H9 (cell line): ENCODE measurements at regions not wholly inside any gene's neighbourhood (a gene's known extent, or its start where the extent isn't known, plus 50 kb on each side); places are given as distances from the start of the nearest gene placed in this dataset.

Experiments
- DNase-seq: peaks from one replicate; pipeline ENCODE4 v3.0.0-alpha.2; 2017
- H2AFZ ChIP-seq: one replicate; pipeline ENCODE4 v1.6.1; 2013; ENCODE audit warnings: mild to moderate bottlenecking, low read length, control low read depth, moderate library complexity
- H2AK5ac ChIP-seq: 2 replicates; pipeline ENCODE4 v1.6.1; 2013; ENCODE audit warnings: low read length, control low read depth, mixed read lengths; ENCODE audit not compliant: insufficient read length
- H2BK120ac ChIP-seq: one replicate; pipeline ENCODE4 v1.6.1; 2013; ENCODE audit warnings: low read depth, mild to moderate bottlenecking, low read length, control low read depth, inconsistent platforms; ENCODE audit not compliant: poor library complexity, severe bottlenecking
- H2BK12ac ChIP-seq: 2 replicates; pipeline ENCODE4 v1.6.1; 2013; ENCODE audit warnings: low read length, control low read depth, mixed read lengths, low read depth; ENCODE audit not compliant: insufficient read length
- H2BK15ac ChIP-seq: 2 replicates; pipeline ENCODE4 v1.6.1; 2013; ENCODE audit warnings: low read depth, low read length, control low read depth
- H2BK20ac ChIP-seq: one replicate; pipeline ENCODE4 v1.6.1; 2013; ENCODE audit warnings: low read depth, mild to moderate bottlenecking, low read length, control low read depth, inconsistent platforms; ENCODE audit not compliant: poor library complexity, severe bottlenecking
- H2BK5ac ChIP-seq: 2 replicates; pipeline ENCODE4 v1.6.1; 2013; ENCODE audit warnings: low read length, control low read depth, mixed read lengths; ENCODE audit not compliant: insufficient read length
- H3K14ac ChIP-seq: 2 replicates; pipeline ENCODE4 v1.6.1; 2013; ENCODE audit warnings: low read length, control low read depth; ENCODE audit not compliant: insufficient read depth
- H3K18ac ChIP-seq: 2 replicates; pipeline ENCODE4 v1.6.1; 2013; ENCODE audit warnings: low read depth, mild to moderate bottlenecking, mixed read lengths, low read length, control low read depth; ENCODE audit not compliant: insufficient read length
- H3K23ac ChIP-seq: 2 replicates; pipeline ENCODE4 v1.6.1; 2013; ENCODE audit warnings: low read length, control low read depth, mixed read lengths, low read depth; ENCODE audit not compliant: insufficient read length
- H3K23me2 ChIP-seq: 2 replicates; pipeline ENCODE4 v1.6.1; 2013; ENCODE audit warnings: low read depth, mild to moderate bottlenecking, mixed read lengths, low read length, control low read depth; ENCODE audit not compliant: insufficient read length, poor library complexity, severe bottlenecking
- H3K27ac ChIP-seq: 2 replicates; pipeline ENCODE4 v1.5.1; 2013; ENCODE audit warnings: low read length, control low read depth, mixed read lengths, low read depth; ENCODE audit not compliant: insufficient read length
- H3K27me3 ChIP-seq: 2 replicates; pipeline ENCODE4 v1.6.1; 2013; ENCODE audit warnings: low read length, control low read depth, inconsistent platforms; ENCODE audit not compliant: insufficient read depth
- H3K4ac ChIP-seq: 2 replicates; pipeline ENCODE4 v1.6.1; 2013; ENCODE audit warnings: low read depth, mild to moderate bottlenecking, control low read depth, inconsistent platforms, low read length, moderate library complexity
- H3K4me1 ChIP-seq: 2 replicates; pipeline ENCODE4 v1.6.1; 2013; ENCODE audit warnings: low read length, control low read depth, inconsistent platforms; ENCODE audit not compliant: insufficient read depth
- H3K4me2 ChIP-seq: 2 replicates; pipeline ENCODE4 v1.6.1; 2013; ENCODE audit warnings: low read length, control low read depth, mixed read lengths; ENCODE audit not compliant: insufficient read length, insufficient read depth
- H3K56ac ChIP-seq: 2 replicates; pipeline ENCODE4 v1.6.1; 2013; ENCODE audit warnings: low read depth, mild to moderate bottlenecking, mixed read lengths, low read length, control low read depth; ENCODE audit not compliant: insufficient read length
- H3K79me1 ChIP-seq: 2 replicates; pipeline ENCODE4 v1.6.1; 2013; ENCODE audit warnings: low read depth, mild to moderate bottlenecking, moderate library complexity, low read length, control low read depth, inconsistent platforms; ENCODE audit not compliant: insufficient read depth, poor library complexity, severe bottlenecking
- H3K79me2 ChIP-seq: 2 replicates; pipeline ENCODE4 v1.6.1; 2013; ENCODE audit warnings: low read length, control low read depth, inconsistent platforms; ENCODE audit not compliant: insufficient read depth
- H3K9ac ChIP-seq: 2 replicates; pipeline ENCODE4 v1.6.1; 2013; ENCODE audit warnings: low read length, control low read depth, mixed read lengths; ENCODE audit not compliant: insufficient read length; ENCODE audit errors: extremely low read depth
- H3K9me3 ChIP-seq: one replicate; pipeline ENCODE4 v1.6.1; 2013; ENCODE audit warnings: low read depth, low read length, inconsistent platforms; ENCODE audit not compliant: control insufficient read depth
- H3T11ph ChIP-seq: one replicate; pipeline ENCODE4 v1.6.1; 2013; ENCODE audit warnings: mild to moderate bottlenecking, low read length, control low read depth, inconsistent platforms
- H4K20me1 ChIP-seq: one replicate; pipeline ENCODE4 v1.6.1; 2013; ENCODE audit not compliant: control insufficient read depth, insufficient read length, insufficient read depth
- H4K5ac ChIP-seq: 2 replicates; pipeline ENCODE4 v1.6.1; 2013; ENCODE audit warnings: low read depth, mild to moderate bottlenecking, mixed read lengths, low read length, control low read depth; ENCODE audit not compliant: insufficient read length
- H4K8ac ChIP-seq: replicated peaks from 2 replicates; pipeline ENCODE4 v1.6.1; 2013; ENCODE audit warnings: low read length, control low read depth, mixed read lengths, low read depth; ENCODE audit not compliant: insufficient read length
- H4K91ac ChIP-seq: 2 replicates; pipeline ENCODE4 v1.6.1; 2013; ENCODE audit warnings: low read depth, mild to moderate bottlenecking, moderate library complexity, mixed read lengths, low read length, control low read depth; ENCODE audit not compliant: insufficient read length
- H3K27ac Mint-ChIP-seq, 3 experiments: 2 replicates in 2 of 3; 3 replicates in 1 of 3; pipeline ENCODE4 v1.8.0; 2020 to 2021; ENCODE audit warnings: mixed read lengths in 3 of 3, mild to moderate bottlenecking in 1 of 3, moderate library complexity in 1 of 3
- H3K27me3 Mint-ChIP-seq: 2 replicates; pipeline ENCODE4 v1.8.0; 2021; ENCODE audit warnings: low read depth, mild to moderate bottlenecking, moderate library complexity, mixed read lengths
- H3K36me3 Mint-ChIP-seq, 3 experiments: 2 replicates in 2 of 3; 3 replicates in 1 of 3; pipeline ENCODE4 v1.8.0; 2020 to 2021; ENCODE audit warnings: low read depth in 3 of 3, mixed read lengths in 3 of 3; ENCODE audit not compliant: insufficient read depth in 1 of 3
- H3K4me1 Mint-ChIP-seq, 2 experiments: 2 replicates each; pipeline ENCODE4 v1.8.0; 2020; ENCODE audit warnings: mixed read lengths in 2 of 2
- H3K4me3 Mint-ChIP-seq, 2 experiments: 2 replicates in 1 of 2; 3 replicates in 1 of 2; pipeline ENCODE4 v1.8.0; 2020 to 2021; ENCODE audit warnings: mild to moderate bottlenecking in 2 of 2, mixed read lengths in 2 of 2, moderate library complexity in 1 of 2
- H3K9me3 Mint-ChIP-seq, 2 experiments: 2 replicates in 1 of 2; 3 replicates in 1 of 2; pipeline ENCODE4 v1.8.0; 2020; ENCODE audit warnings: mild to moderate bottlenecking in 2 of 2, mixed read lengths in 2 of 2, moderate library complexity in 1 of 2
- WGBS: extraction: QIAGEN DNeasy Blood & Tissue Kit; methylation state at CpG from one replicate; pipeline ENCODE4 v1.1.7; 2013; ENCODE audit warnings: missing lambda C conversion rate, low lambda C conversion rate, mixed read lengths; ENCODE audit not compliant: insufficient read length; ENCODE audit errors: extremely low coverage; 5-methylcytosine and 5-hydroxymethylcytosine counted together
- TF ChIP-seq, protein P1 (sequence below): fragments of 200-600 bp; sonication (generic); conservative IDR thresholded peaks from 3 replicates; pipeline ENCODE4 v1.8.0; 2021; ENCODE audit warnings: antibody characterized with exemption, mild to moderate bottlenecking

DNA sequence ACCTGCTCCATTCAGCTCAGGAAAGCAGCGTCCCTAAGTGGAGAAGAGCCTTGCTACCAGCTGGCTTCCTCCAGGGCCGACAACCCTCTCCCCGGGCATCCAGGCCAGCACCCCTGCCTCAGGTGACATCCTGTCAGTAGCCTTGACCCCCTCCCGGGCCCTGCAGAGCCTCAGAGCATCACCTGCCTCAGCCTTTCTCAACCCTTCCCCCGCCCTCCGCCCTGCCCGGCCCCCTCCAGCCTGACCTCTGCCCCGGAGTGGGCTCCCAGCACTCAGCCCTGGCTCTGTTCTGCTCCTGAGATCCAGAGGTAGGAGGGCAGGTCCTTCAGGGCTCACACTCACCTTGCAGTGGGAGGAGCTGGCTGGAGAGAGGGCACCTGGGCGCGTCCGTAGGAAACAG is 73.8 kb upstream of the METRNL start:
- no peak overlapping the region for H3K27ac ChIP-seq
- no peak overlapping the region for H3K4me2 ChIP-seq
- H3K79me2 ChIP-seq, result no peaks in the 10 kb centered on the region
- no peaks in the 10 kb centered on the region for H3K27me3 ChIP-seq
- H2BK5ac ChIP-seq, result no peak overlapping the region
- no peak overlapping the region for H2BK120ac ChIP-seq
- Mint-ChIP-seq H3K27ac (0 out of 7 replicates have a peak overlapping the region, but pooled peaks of 1 of the 3 experiments have one; percentile 38), H3K4me1 (peaks cover 4 to 15% of the 10 kb centered on the region in 2 experiments; a peak in 3 of 4 replicates), H3K36me3 (peaks cover 12 to 21% (median 12%) of the 10 kb centered on the region in 3 experiments), H3K27me3 (no peaks in the 10 kb centered on the region), H3K4me3 (no peak overlapping the region; a peak in 1 of 5 replicates), H3K9me3 (peaks cover 5 to 6% of the 10 kb centered on the region in 2 experiments; a peak in 3 of 5 replicates)
- no CpG with 5 or more reads among the region's 11 CpGs for WGBS
- H2BK15ac ChIP-seq, result no peak overlapping the region
- H2BK20ac ChIP-seq, result no peak overlapping the region
- H3K4me1 ChIP-seq, result no peaks in the 10 kb centered on the region
- H3K18ac ChIP-seq, result no peak overlapping the region
- no peaks in the 10 kb centered on the region for H4K20me1 ChIP-seq
- no peaks in the 10 kb centered on the region for H3K9me3 ChIP-seq
- no peak overlapping the region for H3K4ac ChIP-seq
- TF ChIP-seq, protein P1, sequence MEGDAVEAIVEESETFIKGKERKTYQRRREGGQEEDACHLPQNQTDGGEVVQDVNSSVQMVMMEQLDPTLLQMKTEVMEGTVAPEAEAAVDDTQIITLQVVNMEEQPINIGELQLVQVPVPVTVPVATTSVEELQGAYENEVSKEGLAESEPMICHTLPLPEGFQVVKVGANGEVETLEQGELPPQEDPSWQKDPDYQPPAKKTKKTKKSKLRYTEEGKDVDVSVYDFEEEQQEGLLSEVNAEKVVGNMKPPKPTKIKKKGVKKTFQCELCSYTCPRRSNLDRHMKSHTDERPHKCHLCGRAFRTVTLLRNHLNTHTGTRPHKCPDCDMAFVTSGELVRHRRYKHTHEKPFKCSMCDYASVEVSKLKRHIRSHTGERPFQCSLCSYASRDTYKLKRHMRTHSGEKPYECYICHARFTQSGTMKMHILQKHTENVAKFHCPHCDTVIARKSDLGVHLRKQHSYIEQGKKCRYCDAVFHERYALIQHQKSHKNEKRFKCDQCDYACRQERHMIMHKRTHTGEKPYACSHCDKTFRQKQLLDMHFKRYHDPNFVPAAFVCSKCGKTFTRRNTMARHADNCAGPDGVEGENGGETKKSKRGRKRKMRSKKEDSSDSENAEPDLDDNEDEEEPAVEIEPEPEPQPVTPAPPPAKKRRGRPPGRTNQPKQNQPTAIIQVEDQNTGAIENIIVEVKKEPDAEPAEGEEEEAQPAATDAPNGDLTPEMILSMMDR, result no peak
- no peak overlapping the region for H2BK12ac ChIP-seq
- H4K5ac ChIP-seq, result no peak overlapping the region
- no peaks in the 10 kb centered on the region for H3K79me1 ChIP-seq
- H3K23me2 ChIP-seq, result no peaks in the 10 kb centered on the region
- no peak overlapping the region for H2AK5ac ChIP-seq
- H4K8ac ChIP-seq, result no peak overlapping the region
- DNase-seq, result no peak
- no peak overlapping the region for H3T11ph ChIP-seq
- H3K56ac ChIP-seq, result no peak overlapping the region
- no peak overlapping the region for H2AFZ ChIP-seq
- H3K23ac ChIP-seq, result no peak overlapping the region
- H3K9ac ChIP-seq, result no peak overlapping the region
- H4K91ac ChIP-seq, result no peak overlapping the region
- no peak overlapping the region for H3K14ac ChIP-seq
